Breast epithelium (tissue), 4 donors: ENCODE measurements at regions not wholly inside any gene's neighbourhood (a gene's known extent, or its start where the extent isn't known, plus 50 kb on each side); places are given as distances from the start of the nearest gene placed in this dataset.

ENCODE experiments used
- DNase-seq, 2 donors: peaks; one replicate each; pipeline ENCODE4 v3.0.0-alpha.2; 2019; ENCODE audit warnings: low spot score in 2 of 2
- H3K27ac ChIP-seq, 2 donors: fragments of 200-600 bp; sonication (generic) in 1 of 2; one replicate each; pipeline ENCODE4 v1.5.1; 2016 to 2019; ENCODE audit warnings: mild to moderate bottlenecking in 1 of 2
- H3K27me3 ChIP-seq, 2 donors: fragments of 200-600 bp; sonication (generic) in 1 of 2; one replicate each; pipeline versions ENCODE4 v1.5.1 to v1.6.0; 2017 to 2019; ENCODE audit warnings: control low read depth in 1 of 2, mild to moderate bottlenecking in 1 of 2
- H3K36me3 ChIP-seq: fragments of 200-600 bp; one replicate; pipeline ENCODE4 v1.5.1; 2019
- H3K4me1 ChIP-seq, 2 donors: fragments of 200-600 bp; sonication (generic); one replicate each; pipeline ENCODE4 v1.5.1; 2016 to 2019; ENCODE audit warnings: control low read depth in 1 of 2
- H3K4me3 ChIP-seq, 3 donors: fragments of 200-600 bp; sonication (generic); 1 replicate in 2 of 3; 2 replicates in 1 of 3; pipeline ENCODE4 v1.5.1; 2016 to 2019; ENCODE audit warnings: mild to moderate bottlenecking in 3 of 3, moderate library complexity in 2 of 3
- H3K9me3 ChIP-seq, 2 donors: fragments of 200-600 bp; sonication (generic) in 1 of 2; one replicate each; pipeline ENCODE4 v1.5.1; 2016 to 2019; ENCODE audit warnings: control low read depth in 1 of 2
- CTCF ChIP-seq, 3 donors: fragments of 450-650 bp; IDR thresholded peaks; one replicate each; pipeline ENCODE4 v1.5.1; 2016 to 2017; ENCODE audit warnings: antibody characterized with exemption in 3 of 3, mild to moderate bottlenecking in 3 of 3, moderate library complexity in 3 of 3
- POLR2A ChIP-seq: fragments of 450-650 bp; IDR thresholded peaks from one replicate; pipeline ENCODE4 v1.6.1; 2016; ENCODE audit warnings: antibody characterized with exemption, mild to moderate bottlenecking, moderate library complexity
- POLR2AphosphoS5 ChIP-seq, 3 donors: sonication (generic); formaldehyde crosslinking; IDR thresholded peaks; one replicate each; pipeline ENCODE4 v1.6.1; 2017; ENCODE audit warnings: antibody characterized with exemption in 3 of 3
- intact Hi-C: fragments of 100-400 bp; cut with DNase I; formaldehyde crosslinking; loops from one replicate; pipeline ENCODE4 v1.15.1; 2023; ENCODE audit warnings: low total_unique reads

- intact Hi-C loops, result no loop called here
- TF ChIP-seq POLR2AphosphoS5 (IDR thresholded peaks at IDR 0.05) (no peak), POLR2A (no peak), CTCF (IDR thresholded peaks at IDR 0.05) (no peak)
- peak in 1 of 2 donors; percentile 45 for DNase-seq
- Histone ChIP-seq H3K9me3 (no peaks in the 10 kb centered on the region), H3K4me3 (peak overlapping the region in 1 of 3 donors; percentile 5), H3K4me1 (no peaks in the 10 kb centered on the region), H3K27ac (no peak overlapping the region), H3K27me3 (no peaks in the 10 kb centered on the region), H3K36me3 (no peaks in the 10 kb centered on the region)
Measured at GRCh38 chr22:34502821-34503220, 563.1 kb upstream of the ISX start.

- no peak overlapping the region for H3K27ac ChIP-seq
- H3K27me3 ChIP-seq, result peaks cover 0 to 8% of the 10 kb centered on the region in 2 donors
- TF ChIP-seq CTCF (IDR thresholded peaks at IDR 0.05) (no peak), POLR2AphosphoS5 (IDR thresholded peaks at IDR 0.05) (no peak), POLR2A (no peak)
- no peak for DNase-seq
- H3K9me3 ChIP-seq, result no peaks in the 10 kb centered on the region
- intact Hi-C loops, result no loop called here
- no peaks in the 10 kb centered on the region for H3K4me1 ChIP-seq
- no peaks in the 10 kb centered on the region for H3K36me3 ChIP-seq
- H3K4me3 ChIP-seq, result no peak overlapping the region
Measured at GRCh38 chr22:34508797-34509196, 557.2 kb upstream of the ISX start.

GRCh38 chr22:34526681-34527080 is 539.3 kb upstream of the ISX start:
- TF ChIP-seq POLR2A, result no peak
- no peak for TF ChIP-seq CTCF (IDR thresholded peaks at IDR 0.05)
- no peak for TF ChIP-seq POLR2AphosphoS5 (IDR thresholded peaks at IDR 0.05)
- Histone ChIP-seq H3K36me3 (no peaks in the 10 kb centered on the region), H3K27ac (no peak overlapping the region), H3K9me3 (no peaks in the 10 kb centered on the region), H3K4me3 (no peak overlapping the region), H3K4me1 (no peaks in the 10 kb centered on the region), H3K27me3 (peaks cover 0 to 3% of the 10 kb centered on the region in 2 donors)
- intact Hi-C loops, result loop anchor here (5.0 kb wide), 1 partner anchor 854 kb away; no protein-coding TSS in a partner anchor
- no peak for DNase-seq

- Histone ChIP-seq H3K9me3 (peaks cover 0 to 8% of the 10 kb centered on the region in 2 donors), H3K4me3 (no peak overlapping the region), H3K36me3 (no peaks in the 10 kb centered on the region), H3K4me1 (no peaks in the 10 kb centered on the region), H3K27me3 (no peaks in the 10 kb centered on the region), H3K27ac (no peak overlapping the region)
- intact Hi-C loops, result no loop called here
- TF ChIP-seq CTCF (IDR thresholded peaks at IDR 0.05), result no peak
- TF ChIP-seq POLR2A, result no peak
- no peak for TF ChIP-seq POLR2AphosphoS5 (IDR thresholded peaks at IDR 0.05)
- DNase-seq, result no peak
Measured at GRCh38 chr22:34534101-34534500, 531.9 kb upstream of the ISX start.

- H3K4me1 ChIP-seq, result no peaks in the 10 kb centered on the region
- no peak overlapping the region for H3K27ac ChIP-seq
- no peak overlapping the region for H3K4me3 ChIP-seq
- intact Hi-C loops, result no loop called here
- TF ChIP-seq POLR2AphosphoS5 (IDR thresholded peaks at IDR 0.05) (no peak), POLR2A (no peak), CTCF (IDR thresholded peaks at IDR 0.05) (no peak)
- no peak for DNase-seq
- no peaks in the 10 kb centered on the region for H3K36me3 ChIP-seq
- H3K9me3 ChIP-seq, result no peaks in the 10 kb centered on the region
- no peaks in the 10 kb centered on the region for H3K27me3 ChIP-seq
Measured at GRCh38 chr22:34567367-34567766, 498.6 kb upstream of the ISX start.
